ENCODE measurements at regions not wholly inside any gene's neighbourhood (a gene's known extent, or its start where the extent isn't known, plus 50 kb on each side); places are given as distances from the start of the nearest gene placed in this dataset.

DNA sequence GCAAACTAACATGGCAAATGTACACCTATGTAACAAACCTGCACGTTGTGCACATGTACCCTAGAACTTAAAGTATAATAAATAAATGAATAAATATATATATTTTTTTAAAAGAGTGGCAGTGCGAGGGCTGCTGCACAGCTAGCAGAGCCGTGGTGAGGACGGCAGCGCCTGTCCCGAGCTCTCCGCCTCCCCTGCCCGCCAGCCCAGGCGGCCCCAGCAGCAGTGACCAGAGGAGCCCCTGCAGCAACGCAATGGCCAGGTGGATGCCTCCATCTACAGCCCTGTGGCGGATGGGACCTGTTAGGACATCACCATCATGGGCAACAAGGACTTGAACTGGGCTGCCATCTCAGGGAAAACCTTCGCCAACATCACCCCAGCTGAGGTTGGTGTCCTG lies 351.9 kb downstream of the FAM72C start:
- TF ChIP-seq CTCF (IDR thresholded peaks at IDR 0.05) (no peak), POLR2AphosphoS5 (IDR thresholded peaks at IDR 0.05) (no peak)

Data from breast epithelium (tissue), 3 donors.